Breast epithelium (tissue), 4 donors: ENCODE measurements at regions not wholly inside any gene's neighbourhood (a gene's known extent, or its start where the extent isn't known, plus 50 kb on each side); places are given as distances from the start of the nearest gene placed in this dataset.

Source experiments
- DNase-seq, 2 donors: peaks; one replicate each; pipeline ENCODE4 v3.0.0-alpha.2; 2019; ENCODE audit warnings: low spot score in 2 of 2
- H3K27ac ChIP-seq, 2 donors: fragments of 200-600 bp; sonication (generic) in 1 of 2; one replicate each; pipeline ENCODE4 v1.5.1; 2016 to 2019; ENCODE audit warnings: mild to moderate bottlenecking in 1 of 2
- H3K27me3 ChIP-seq, 2 donors: fragments of 200-600 bp; sonication (generic) in 1 of 2; one replicate each; pipeline versions ENCODE4 v1.5.1 to v1.6.0; 2017 to 2019; ENCODE audit warnings: control low read depth in 1 of 2, mild to moderate bottlenecking in 1 of 2
- H3K36me3 ChIP-seq: fragments of 200-600 bp; one replicate; pipeline ENCODE4 v1.5.1; 2019
- H3K4me1 ChIP-seq, 2 donors: fragments of 200-600 bp; sonication (generic); one replicate each; pipeline ENCODE4 v1.5.1; 2016 to 2019; ENCODE audit warnings: control low read depth in 1 of 2
- H3K4me3 ChIP-seq, 3 donors: fragments of 200-600 bp; sonication (generic); 1 replicate in 2 of 3; 2 replicates in 1 of 3; pipeline ENCODE4 v1.5.1; 2016 to 2019; ENCODE audit warnings: mild to moderate bottlenecking in 3 of 3, moderate library complexity in 2 of 3
- H3K9me3 ChIP-seq, 2 donors: fragments of 200-600 bp; sonication (generic) in 1 of 2; one replicate each; pipeline ENCODE4 v1.5.1; 2016 to 2019; ENCODE audit warnings: control low read depth in 1 of 2
- CTCF ChIP-seq, 3 donors: fragments of 450-650 bp; IDR thresholded peaks; one replicate each; pipeline ENCODE4 v1.5.1; 2016 to 2017; ENCODE audit warnings: antibody characterized with exemption in 3 of 3, mild to moderate bottlenecking in 3 of 3, moderate library complexity in 3 of 3
- POLR2A ChIP-seq: fragments of 450-650 bp; IDR thresholded peaks from one replicate; pipeline ENCODE4 v1.6.1; 2016; ENCODE audit warnings: antibody characterized with exemption, mild to moderate bottlenecking, moderate library complexity
- POLR2AphosphoS5 ChIP-seq, 3 donors: sonication (generic); formaldehyde crosslinking; IDR thresholded peaks; one replicate each; pipeline ENCODE4 v1.6.1; 2017; ENCODE audit warnings: antibody characterized with exemption in 3 of 3
- intact Hi-C: fragments of 100-400 bp; cut with DNase I; formaldehyde crosslinking; loops from one replicate; pipeline ENCODE4 v1.15.1; 2023; ENCODE audit warnings: low total_unique reads

GRCh38 chr1:181142096-181142958 lies 53.8 kb downstream of the IER5 start:
- H3K27me3 ChIP-seq = no peaks in the 10 kb centered on the region
- intact Hi-C loops = loop anchor here (2.0 kb wide), 1 partner anchor 54 kb away; the partner anchor contains the start of gene IER5
- peak overlapping the region; percentile 69 for H3K27ac ChIP-seq
- TF ChIP-seq CTCF (IDR thresholded peaks at IDR 0.05) (peak; percentile 93 to 98 (median 98)), POLR2A (no peak), POLR2AphosphoS5 (IDR thresholded peaks at IDR 0.05) (peak in 2 of 3 donors; percentile 72 to 75)
- H3K36me3 ChIP-seq = no peaks in the 10 kb centered on the region
- no peaks in the 10 kb centered on the region for H3K9me3 ChIP-seq
- no peaks in the 10 kb centered on the region for H3K4me1 ChIP-seq
- peak; percentile 82 to 87 for DNase-seq
- H3K4me3 ChIP-seq = peak overlapping the region in 2 of 3 donors; percentile 31 to 60

- Histone ChIP-seq H3K4me1 (no peaks in the 10 kb centered on the region), H3K36me3 (no peaks in the 10 kb centered on the region), H3K27ac (peak overlapping the region; percentile 69), H3K4me3 (no peak overlapping the region), H3K9me3 (no peaks in the 10 kb centered on the region), H3K27me3 (no peaks in the 10 kb centered on the region)
- intact Hi-C loops = loop anchor here (2.0 kb wide), 1 partner anchor 54 kb away; the partner anchor contains the start of gene IER5
- no peak for DNase-seq
- no peak for TF ChIP-seq POLR2AphosphoS5 (IDR thresholded peaks at IDR 0.05)
- TF ChIP-seq POLR2A = no peak
Measured at GRCh38 chr1:181143102-181143859, 54.8 kb downstream of the IER5 start.

GRCh38 chr1:181144238-181144637 lies 55.7 kb downstream of the IER5 start:
- Histone ChIP-seq H3K4me1 (no peaks in the 10 kb centered on the region), H3K27me3 (no peaks in the 10 kb centered on the region), H3K36me3 (no peaks in the 10 kb centered on the region), H3K4me3 (no peak overlapping the region), H3K27ac (no peak overlapping the region), H3K9me3 (no peaks in the 10 kb centered on the region)
- DNase-seq = no peak
- intact Hi-C loops = no loop called here
- no peak for TF ChIP-seq CTCF (IDR thresholded peaks at IDR 0.05)
- TF ChIP-seq POLR2AphosphoS5 (IDR thresholded peaks at IDR 0.05) = no peak
- no peak for TF ChIP-seq POLR2A

- Histone ChIP-seq H3K4me1 (peaks cover 0 to 4% of the 10 kb centered on the region in 2 donors), H3K36me3 (no peaks in the 10 kb centered on the region), H3K9me3 (no peaks in the 10 kb centered on the region), H3K4me3 (no peak overlapping the region), H3K27ac (no peak overlapping the region), H3K27me3 (no peaks in the 10 kb centered on the region)
- DNase-seq = no peak
- TF ChIP-seq CTCF (IDR thresholded peaks at IDR 0.05) = no peak
- TF ChIP-seq POLR2AphosphoS5 (IDR thresholded peaks at IDR 0.05) = no peak
- TF ChIP-seq POLR2A = no peak
- intact Hi-C loops = no loop called here
Measured at GRCh38 chr1:181148636-181149035, 60.1 kb downstream of the IER5 start.

GRCh38 chr1:181149326-181150125 lies 61.0 kb downstream of the IER5 start:
- H3K27ac ChIP-seq = no peak overlapping the region
- TF ChIP-seq POLR2A = no peak
- no peak for TF ChIP-seq CTCF (IDR thresholded peaks at IDR 0.05)
- no peak for TF ChIP-seq POLR2AphosphoS5 (IDR thresholded peaks at IDR 0.05)
- no peak for DNase-seq

More at GRCh38 chr1:181149326-181150125, 61.0 kb downstream of the IER5 start:
- no peaks in the 10 kb centered on the region for H3K9me3 ChIP-seq
- H3K4me3 ChIP-seq = no peak overlapping the region
- no peaks in the 10 kb centered on the region for H3K27me3 ChIP-seq
- peaks cover 0 to 5% of the 10 kb centered on the region in 2 donors for H3K4me1 ChIP-seq
- intact Hi-C loops = no loop called here
- no peaks in the 10 kb centered on the region for H3K36me3 ChIP-seq
